CD4-positive, alpha-beta T cell treated with Interferon alpha-2 for 1 hour (primary cell): ENCODE measurements at regions not wholly inside any gene's neighbourhood (a gene's known extent, or its start where the extent isn't known, plus 50 kb on each side); places are given as distances from the start of the nearest gene placed in this dataset.

Experiments used
- DNase-seq, 2 donors: peaks; one replicate each; pipeline ENCODE4 v3.0.0-alpha.2; 2020 to 2022

GRCh38 chr13:82934000-82934399, 948.3 kb downstream of the SLITRK1 start:
- DNase-seq = no peak

DNA sequence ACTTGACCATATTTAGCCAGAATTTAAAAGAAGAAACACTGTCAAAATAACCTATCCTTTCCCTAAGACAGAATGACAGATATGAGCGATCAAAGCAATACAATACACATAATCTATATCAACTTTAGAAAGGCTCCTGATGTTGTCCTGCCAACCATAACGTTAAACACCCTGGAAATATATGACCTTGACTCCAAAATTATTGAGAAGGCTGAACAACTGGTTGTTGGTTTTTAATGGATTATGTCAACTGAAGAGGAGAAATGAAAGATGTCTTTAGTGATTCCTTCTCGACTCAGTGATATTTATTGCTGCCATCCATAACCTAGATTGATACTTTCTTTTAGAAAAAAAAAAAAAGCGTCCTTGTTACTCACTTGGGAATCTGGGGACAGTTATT, 957.2 kb downstream of the SLITRK1 start:
- no peak for DNase-seq

- DNase-seq = no peak
Measured at GRCh38 chr13:82917984-82918383, 964.3 kb downstream of the SLITRK1 start.

DNA sequence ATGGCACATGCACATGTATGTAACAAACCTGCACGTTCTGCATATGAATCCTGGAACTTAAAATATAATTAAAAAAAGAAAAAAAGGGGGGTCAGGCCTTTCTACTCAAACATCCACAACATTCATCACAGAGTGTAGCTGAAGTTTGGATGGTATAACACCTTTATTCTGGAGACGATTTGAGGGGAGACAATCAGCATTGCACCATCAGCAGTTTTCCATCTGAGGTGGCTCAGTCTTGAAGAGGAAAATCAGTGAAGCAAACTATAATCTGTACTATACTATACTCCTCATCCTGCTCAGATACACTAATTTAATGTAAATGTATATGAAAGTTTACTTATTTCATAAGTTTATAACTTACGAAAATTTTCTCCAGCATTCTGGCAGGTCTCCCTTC, 969.7 kb downstream of the SLITRK1 start:
- no peak for DNase-seq

GRCh38 chr13:82905071-82905470, 977.2 kb downstream of the SLITRK1 start:
- DNase-seq = no peak

GRCh38 chr13:82900453-82900852, 981.8 kb downstream of the SLITRK1 start:
- DNase-seq = no peak

DNA sequence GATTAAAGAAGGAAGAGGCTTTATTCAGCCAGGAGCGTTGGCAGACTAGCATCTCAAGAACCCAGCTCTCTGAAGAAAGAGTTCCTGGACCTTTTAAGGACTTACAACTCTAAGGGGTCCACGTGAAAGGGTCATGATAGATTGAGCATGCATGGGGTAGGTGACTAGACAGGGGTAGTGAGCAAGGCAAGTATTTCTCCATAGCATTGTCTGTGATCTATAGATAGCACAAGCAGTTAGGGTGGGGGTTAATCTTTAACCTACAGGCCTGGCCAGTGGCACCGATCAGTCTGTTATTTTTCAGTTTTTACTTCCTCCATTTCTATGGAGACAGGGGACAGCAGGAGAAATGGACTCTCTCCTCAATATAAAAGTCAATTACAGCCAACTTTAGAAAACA, 983.7 kb downstream of the SLITRK1 start:
- no peak for DNase-seq

DNA sequence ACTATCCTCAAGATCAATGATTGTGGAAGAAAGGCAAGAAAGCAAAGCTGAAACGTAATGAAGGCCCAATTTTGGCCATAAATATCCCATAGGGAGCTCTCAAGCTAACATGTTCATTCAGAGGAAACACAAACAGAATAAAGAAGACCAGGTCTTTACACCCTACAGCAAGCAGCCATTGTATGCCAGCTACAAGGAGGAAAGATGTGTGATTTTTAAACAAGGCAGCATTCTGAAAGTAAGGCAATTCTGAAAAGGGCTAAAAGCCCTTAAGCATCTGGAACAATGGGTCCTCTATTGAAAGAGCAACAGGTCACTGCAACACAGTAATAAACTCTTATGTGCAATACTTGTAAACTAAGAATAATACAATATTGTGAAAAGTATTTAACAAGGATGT, 1002.4 kb downstream of the SLITRK1 start:
- no peak for DNase-seq

- DNase-seq = no peak
Measured at GRCh38 chr13:82878536-82878935, 1003.7 kb downstream of the SLITRK1 start.

DNA sequence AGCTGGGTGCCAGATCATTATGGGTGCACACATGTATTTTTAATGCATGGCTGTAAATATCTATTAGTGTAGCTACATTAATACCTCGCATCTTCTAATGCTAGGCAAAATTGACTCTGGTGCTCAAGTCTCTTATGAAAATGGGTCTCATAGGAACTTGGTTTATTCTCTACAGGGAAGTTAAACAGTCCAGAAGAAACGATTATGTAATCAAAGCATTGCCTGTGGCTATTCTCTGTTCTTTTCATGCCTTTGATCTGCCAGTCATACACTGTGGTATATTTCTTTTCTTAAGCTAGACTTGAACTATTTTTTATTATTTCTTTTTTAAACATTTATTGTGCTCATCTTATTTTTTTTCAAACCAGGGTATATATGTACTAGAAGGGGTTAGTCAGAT, 1015.0 kb downstream of the SLITRK1 start:
- DNase-seq = no peak

DNA sequence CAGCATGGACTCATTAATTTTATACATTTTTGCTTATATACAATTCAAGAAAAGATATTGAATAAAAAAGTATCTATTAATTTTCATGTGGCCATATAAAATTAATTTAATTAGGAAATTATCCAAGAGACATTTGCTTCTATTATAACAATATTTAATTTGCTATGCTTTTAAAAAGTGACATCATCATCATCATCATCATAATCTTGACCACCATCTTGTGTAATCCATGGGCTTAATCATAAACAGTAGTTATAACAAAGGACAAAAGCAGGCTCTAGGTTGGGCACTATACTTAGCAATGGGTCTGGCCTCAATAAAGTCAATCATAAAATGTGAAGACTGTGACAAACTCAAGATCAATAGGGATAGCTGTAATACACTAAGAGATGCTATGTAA, 1031.6 kb downstream of the SLITRK1 start:
- no peak for DNase-seq

GRCh38 chr13:82848766-82849165, 1033.5 kb downstream of the SLITRK1 start:
- no peak for DNase-seq

DNA sequence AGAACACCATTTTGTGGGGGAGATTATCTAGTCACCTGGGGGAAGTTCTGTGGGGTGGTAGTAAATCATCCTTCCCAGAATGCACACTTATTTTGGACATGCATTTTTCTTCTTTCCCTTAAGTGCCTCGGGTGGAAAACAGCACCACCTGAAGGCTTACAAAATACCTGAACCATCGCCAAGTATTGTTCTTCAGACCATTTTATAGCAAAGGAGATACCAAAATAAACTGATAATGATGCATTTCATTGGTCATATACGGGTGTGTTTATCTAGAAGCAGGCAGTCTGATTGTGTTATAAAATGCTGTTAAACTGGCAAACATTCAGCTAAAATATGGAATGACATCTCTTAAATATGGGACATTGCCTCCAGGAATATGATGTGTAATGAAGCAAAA, 1034.7 kb downstream of the SLITRK1 start:
- no peak for DNase-seq

DNA sequence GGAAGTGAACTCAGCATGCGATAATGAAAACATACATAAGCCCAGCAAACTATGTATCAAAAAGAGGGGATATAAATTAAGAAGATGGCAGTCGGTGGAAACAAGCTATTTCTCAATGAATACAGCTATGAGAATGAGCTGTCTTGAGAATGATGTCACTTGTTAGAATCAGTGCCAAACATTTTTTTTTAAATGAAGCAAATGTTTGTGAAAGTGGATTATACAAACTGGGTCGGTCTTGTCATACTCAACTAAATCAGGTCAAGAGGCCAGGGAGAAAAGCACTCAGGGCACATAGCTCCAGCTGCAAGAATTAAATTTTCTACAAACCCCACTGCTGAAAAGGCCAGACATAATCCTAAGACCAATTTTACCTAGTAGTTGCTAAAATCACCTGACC, 1048.4 kb downstream of the SLITRK1 start:
- no peak for DNase-seq

- no peak for DNase-seq
Measured at GRCh38 chr13:82829040-82829439, 1053.2 kb downstream of the SLITRK1 start.

GRCh38 chr13:82827724-82828123, 1054.5 kb downstream of the SLITRK1 start:
- DNase-seq = no peak

GRCh38 chr13:82822935-82823334, 1059.3 kb downstream of the SLITRK1 start:
- no peak for DNase-seq

- DNase-seq = no peak
Measured at GRCh38 chr13:82817133-82817532, 1065.1 kb downstream of the SLITRK1 start.

- no peak for DNase-seq
Measured at GRCh38 chr13:82815791-82816190, 1066.5 kb downstream of the SLITRK1 start.

GRCh38 chr13:82803341-82803740, 1078.9 kb downstream of the SLITRK1 start:
- DNase-seq = no peak

GRCh38 chr13:82802528-82802927, 1079.7 kb downstream of the SLITRK1 start:
- DNase-seq = no peak

DNA sequence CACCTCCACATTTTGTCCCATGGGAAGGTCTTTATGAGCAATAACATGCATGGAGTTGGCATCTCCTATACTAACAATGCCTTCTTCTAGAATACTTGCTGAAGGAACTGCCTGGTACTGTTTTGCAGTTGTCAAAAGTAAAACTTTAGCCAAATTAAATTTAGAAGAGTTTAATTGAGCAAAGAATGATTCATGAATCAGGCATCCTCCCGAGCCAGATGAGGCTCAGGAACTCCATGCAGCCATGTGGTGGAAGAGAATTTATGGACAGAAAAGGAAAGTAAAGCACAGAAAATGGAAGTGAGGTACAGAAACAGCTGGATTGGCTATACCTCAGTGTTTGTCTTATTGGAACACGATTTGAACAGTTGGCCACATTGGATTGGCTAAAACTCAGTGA, 1081.9 kb downstream of the SLITRK1 start:
- no peak for DNase-seq

- no peak for DNase-seq
Measured at GRCh38 chr13:82797876-82798275, 1084.4 kb downstream of the SLITRK1 start.

DNA sequence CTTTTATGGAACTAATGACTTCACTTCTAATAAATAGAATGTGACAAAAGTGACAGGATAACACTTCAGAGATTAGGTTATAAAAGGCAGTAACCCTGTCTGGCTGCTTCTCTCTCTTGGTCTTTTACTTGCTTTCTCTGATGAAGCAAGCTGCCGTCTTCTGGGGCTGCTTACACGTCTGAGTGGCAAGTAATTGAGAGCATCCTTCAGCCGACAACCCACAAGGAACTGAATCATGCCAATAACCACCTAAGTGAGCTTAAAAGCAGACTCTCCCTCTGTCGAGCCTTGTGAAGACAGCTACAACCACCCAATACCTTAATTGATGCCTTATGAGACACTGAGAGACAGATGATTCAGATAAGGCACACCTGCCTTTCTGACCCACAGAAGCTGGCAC, 1091.2 kb downstream of the SLITRK1 start:
- no peak for DNase-seq

- DNase-seq = no peak
Measured at GRCh38 chr13:82772816-82773215, 1109.5 kb downstream of the SLITRK1 start.

DNA sequence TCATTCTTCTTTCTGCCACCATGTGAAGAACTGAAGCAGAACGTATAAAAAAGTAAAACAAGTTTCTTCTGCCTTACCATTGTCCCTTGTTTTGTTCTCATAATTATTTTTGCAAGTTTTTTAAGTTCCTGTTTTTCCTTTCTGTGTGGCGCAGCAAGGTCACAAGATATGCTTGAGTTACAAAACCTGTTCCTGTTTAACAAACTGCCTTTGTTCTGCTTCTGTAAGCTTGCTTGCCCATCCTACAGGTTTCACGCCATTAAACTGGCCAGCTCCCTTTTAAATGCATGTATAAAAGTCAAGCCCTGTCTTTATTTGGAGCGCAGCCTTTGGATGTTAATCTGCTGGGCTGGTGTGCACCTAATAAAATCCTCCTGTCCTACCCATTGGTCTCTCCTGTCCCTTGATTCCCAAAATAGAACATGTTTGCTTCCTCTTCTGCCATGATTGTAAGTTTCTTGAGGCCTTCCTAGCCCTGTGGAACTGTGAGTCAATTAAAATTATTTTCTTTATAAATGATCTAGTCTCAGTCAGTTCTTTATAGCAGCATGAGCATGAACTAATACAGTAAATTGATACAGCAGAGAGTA, 1115.4 kb downstream of the SLITRK1 start:
- DNase-seq = no peak
